Transverse colon (tissue), 4 donors: ENCODE measurements at regions not wholly inside any gene's neighbourhood (a gene's known extent, or its start where the extent isn't known, plus 50 kb on each side); places are given as distances from the start of the nearest gene placed in this dataset.

Experiments
- DNase-seq: peaks from one replicate; pipeline ENCODE4 v3.0.0-alpha.2; 2019
- H3K27ac ChIP-seq, 4 donors: fragments of 200-600 bp; sonication (generic); 2 replicates each; pipeline ENCODE4 v1.5.1; 2016 to 2018; ENCODE audit warnings: inconsistent platforms in 4 of 4
- H3K27me3 ChIP-seq: fragments of 200-600 bp; sonication (generic); 2 replicates; pipeline ENCODE4 v1.5.1; 2017; ENCODE audit warnings: inconsistent platforms
- H3K36me3 ChIP-seq, 4 donors: fragments of 200-600 bp; sonication (generic); 2 replicates each; pipeline ENCODE4 v1.5.1; 2017 to 2019; ENCODE audit warnings: inconsistent platforms in 4 of 4
- H3K4me1 ChIP-seq, 4 donors: fragments of 200-600 bp; sonication (generic); 2 replicates each; pipeline ENCODE4 v1.5.1; 2017 to 2020; ENCODE audit warnings: inconsistent platforms in 4 of 4
- H3K4me3 ChIP-seq, 4 donors: fragments of 200-600 bp; sonication (generic); 1 replicate in 1 of 4; 2 replicates in 3 of 4; pipeline versions ENCODE4 v1.5.1 to v1.6.1; 2017 to 2019; ENCODE audit warnings: inconsistent platforms in 4 of 4
- H3K9me3 ChIP-seq, 2 donors: fragments of 200-600 bp; sonication (generic); 2 replicates each; pipeline ENCODE4 v1.5.1; 2017 to 2019; ENCODE audit warnings: inconsistent platforms in 2 of 2
- EP300 ChIP-seq: sonication (generic); formaldehyde crosslinking; IDR thresholded peaks from one replicate; pipeline ENCODE4 v1.6.1; 2017; ENCODE audit warnings: antibody characterized with exemption, low read depth
- POLR2A ChIP-seq: fragments of 450-650 bp; IDR thresholded peaks from one replicate; pipeline ENCODE4 v1.6.1; 2016; ENCODE audit warnings: antibody characterized with exemption, mild to moderate bottlenecking, moderate library complexity
- POLR2AphosphoS5 ChIP-seq, 3 donors: sonication (generic); formaldehyde crosslinking; IDR thresholded peaks; one replicate each; pipeline ENCODE4 v1.6.1; 2016; ENCODE audit warnings: antibody characterized with exemption in 3 of 3
- WGBS, 2 donors: methylation state at CpG; one replicate each; pipeline ENCODE4 v1.1.5; 2018; ENCODE audit warnings: low coverage in 1 of 2; 5-methylcytosine and 5-hydroxymethylcytosine counted together
- in situ Hi-C, 4 donors: fragments of 200-750 bp; cut with MboI; loops; one replicate each; pipeline versions ENCODE4 v1.15.0 to v1.15.1; 2017; ENCODE audit warnings: low sequenced_read_pairs in 3 of 4, low pct_ligation_motif_present in 1 of 4, low pct_unique_long_range_greater_than_20kb in 1 of 4
- intact Hi-C: fragments of 100-400 bp; cut with DNase I; formaldehyde crosslinking; loops from one replicate; pipeline ENCODE4 v1.15.1; 2023; ENCODE audit warnings: low total_unique reads
- TF ChIP-seq, protein P1 (sequence below), 5 experiments: fragments of 200-600 bp in 3 of 5; fragments of 450-650 bp in 2 of 5; sonication (generic) in 3 of 5; IDR thresholded peaks; 1 replicate in 2 of 5; 2 replicates in 3 of 5; pipeline ENCODE4 v1.5.1; 2016 to 2017; ENCODE audit warnings: antibody characterized with exemption in 5 of 5, inconsistent platforms in 3 of 5, mild to moderate bottlenecking in 2 of 5, moderate library complexity in 1 of 5

- no peaks in the 10 kb centered on the region for H3K9me3 ChIP-seq
- intact Hi-C loops: loop anchor here (10.0 kb wide), 1 partner anchor 183 kb away; no protein-coding TSS in a partner anchor
- TF ChIP-seq POLR2A: no peak
- no peak for TF ChIP-seq EP300
- TF ChIP-seq, protein P1, sequence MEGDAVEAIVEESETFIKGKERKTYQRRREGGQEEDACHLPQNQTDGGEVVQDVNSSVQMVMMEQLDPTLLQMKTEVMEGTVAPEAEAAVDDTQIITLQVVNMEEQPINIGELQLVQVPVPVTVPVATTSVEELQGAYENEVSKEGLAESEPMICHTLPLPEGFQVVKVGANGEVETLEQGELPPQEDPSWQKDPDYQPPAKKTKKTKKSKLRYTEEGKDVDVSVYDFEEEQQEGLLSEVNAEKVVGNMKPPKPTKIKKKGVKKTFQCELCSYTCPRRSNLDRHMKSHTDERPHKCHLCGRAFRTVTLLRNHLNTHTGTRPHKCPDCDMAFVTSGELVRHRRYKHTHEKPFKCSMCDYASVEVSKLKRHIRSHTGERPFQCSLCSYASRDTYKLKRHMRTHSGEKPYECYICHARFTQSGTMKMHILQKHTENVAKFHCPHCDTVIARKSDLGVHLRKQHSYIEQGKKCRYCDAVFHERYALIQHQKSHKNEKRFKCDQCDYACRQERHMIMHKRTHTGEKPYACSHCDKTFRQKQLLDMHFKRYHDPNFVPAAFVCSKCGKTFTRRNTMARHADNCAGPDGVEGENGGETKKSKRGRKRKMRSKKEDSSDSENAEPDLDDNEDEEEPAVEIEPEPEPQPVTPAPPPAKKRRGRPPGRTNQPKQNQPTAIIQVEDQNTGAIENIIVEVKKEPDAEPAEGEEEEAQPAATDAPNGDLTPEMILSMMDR (IDR thresholded peaks at IDR 0.05): no peak
- no peak for TF ChIP-seq POLR2AphosphoS5 (IDR thresholded peaks at IDR 0.05)
- no peaks in the 10 kb centered on the region for H3K4me1 ChIP-seq
- H3K36me3 ChIP-seq: no peaks in the 10 kb centered on the region
- no peaks in the 10 kb centered on the region for H3K27me3 ChIP-seq
- WGBS, 2 donors: 78 to 90% methylated on average over 1 of the region's 1 CpG
- no peak overlapping the region for H3K27ac ChIP-seq
- H3K4me3 ChIP-seq: no peak overlapping the region
- no peak for DNase-seq
- in situ Hi-C loops: no loop called here
Observed at GRCh38 chr7:46577394-46577793, 656.3 kb upstream of the IGFBP3 start.

DNA sequence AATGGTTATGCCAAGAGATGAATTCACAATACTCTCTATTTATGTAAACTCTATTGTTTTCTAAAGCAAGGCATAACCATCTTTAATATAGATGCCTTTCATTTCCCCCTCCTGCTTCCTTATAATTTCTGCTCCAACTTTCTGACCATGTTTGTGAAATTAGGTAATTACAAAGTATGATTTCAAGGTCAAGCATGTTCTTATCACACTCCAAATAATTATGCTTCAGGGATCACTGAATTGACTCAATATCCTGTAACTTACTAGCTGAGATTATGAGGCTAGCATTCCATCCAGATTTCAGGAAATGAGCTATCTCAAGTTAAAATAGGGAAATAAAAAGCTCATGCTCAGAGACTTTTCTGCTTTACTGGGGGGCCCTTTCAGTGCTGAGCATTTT is 655.9 kb upstream of the IGFBP3 start:
- Histone ChIP-seq H3K9me3 (no peaks in the 10 kb centered on the region), H3K27me3 (no peaks in the 10 kb centered on the region), H3K27ac (no peak overlapping the region), H3K4me3 (no peak overlapping the region), H3K36me3 (no peaks in the 10 kb centered on the region), H3K4me1 (no peaks in the 10 kb centered on the region)
- TF ChIP-seq, protein P1 (IDR thresholded peaks at IDR 0.05): no peak
- TF ChIP-seq EP300 (no peak), POLR2AphosphoS5 (IDR thresholded peaks at IDR 0.05) (no peak), POLR2A (no peak)
- in situ Hi-C loops: no loop called here
- DNase-seq: no peak
- intact Hi-C loops: loop anchor here (10.0 kb wide), 1 partner anchor 182 kb away; no protein-coding TSS in a partner anchor

GRCh38 chr7:46572691-46573090 is 651.6 kb upstream of the IGFBP3 start:
- in situ Hi-C loops: no loop called here
- WGBS, 2 donors: 50 to 57% methylated on average over 1 to 2 of the region's 2 CpGs

GRCh38 chr7:46571996-46572395 is 650.9 kb upstream of the IGFBP3 start:
- H3K9me3 ChIP-seq: no peaks in the 10 kb centered on the region
- no peaks in the 10 kb centered on the region for H3K36me3 ChIP-seq
- TF ChIP-seq, protein P1 (IDR thresholded peaks at IDR 0.05): no peak
- no peak for TF ChIP-seq POLR2A
- TF ChIP-seq POLR2AphosphoS5 (IDR thresholded peaks at IDR 0.05): no peak
- no peak for TF ChIP-seq EP300
- no peak for DNase-seq
- H3K27me3 ChIP-seq: no peaks in the 10 kb centered on the region
- H3K4me3 ChIP-seq: no peak overlapping the region
- no peak overlapping the region for H3K27ac ChIP-seq
- H3K4me1 ChIP-seq: peaks cover 0 to 7% (median 2%) of the 10 kb centered on the region in 4 donors
- intact Hi-C loops: loop anchor here (10.0 kb wide), 1 partner anchor 177 kb away; no protein-coding TSS in a partner anchor
- in situ Hi-C loops: no loop called here
- WGBS, 2 donors: 84 to 90% methylated on average over 5 of the region's 5 CpGs

More at GRCh38 chr7:46572691-46573090, 651.6 kb upstream of the IGFBP3 start:
- no peak overlapping the region for H3K4me3 ChIP-seq
- H3K27ac ChIP-seq: no peak overlapping the region
- TF ChIP-seq, protein P1 (IDR thresholded peaks at IDR 0.05): no peak
- TF ChIP-seq EP300: no peak
- no peak for TF ChIP-seq POLR2A
- TF ChIP-seq POLR2AphosphoS5 (IDR thresholded peaks at IDR 0.05): no peak
- H3K36me3 ChIP-seq: no peaks in the 10 kb centered on the region
- intact Hi-C loops: loop anchor here (10.0 kb wide), 1 partner anchor 178 kb away; no protein-coding TSS in a partner anchor
- no peaks in the 10 kb centered on the region for H3K9me3 ChIP-seq
- peaks cover 0 to 3% (median under 1%) of the 10 kb centered on the region in 4 donors for H3K4me1 ChIP-seq
- no peaks in the 10 kb centered on the region for H3K27me3 ChIP-seq
- DNase-seq: no peak
